GM18951 (cell line): ENCODE measurements at regions not wholly inside any gene's neighbourhood (a gene's known extent, or its start where the extent isn't known, plus 50 kb on each side); places are given as distances from the start of the nearest gene placed in this dataset.
"Not testable (repeated sequence)": the region's sequence is repeated elsewhere in the genome, so short reads cannot be mapped to it uniquely, and the experiment has no call there.

Experiments
- POLR2A ChIP-seq: IDR thresholded peaks from 4 replicates; pipeline ENCODE4 v1.6.1; 2011; ENCODE audit warnings: mild to moderate bottlenecking; ENCODE audit not compliant: insufficient read length, insufficient read depth; ENCODE audit errors: extremely low read depth
- in situ Hi-C: fragments of 300-500 bp; cut with MboI; formaldehyde crosslinking; loops from one replicate; pipeline ENCODE4 v1.12.0; 2022; ENCODE audit warnings: low sequenced_read_pairs, mixed read lengths, inconsistent platforms; ENCODE audit not compliant: unreplicated experiment

GRCh38 chr15:96959501-96959900, 629.0 kb downstream of the NR2F2 start:
- in situ Hi-C loops: no loop called here
- no peak for TF ChIP-seq POLR2A

GRCh38 chr15:96960711-96961480, 630.4 kb downstream of the NR2F2 start:
- TF ChIP-seq POLR2A: no peak
- in situ Hi-C loops: no loop called here

GRCh38 chr15:96966554-96966953, 636.1 kb downstream of the NR2F2 start:
- in situ Hi-C loops: no loop called here
- no peak for TF ChIP-seq POLR2A

GRCh38 chr15:96969732-96970710, 639.5 kb downstream of the NR2F2 start:
- no peak for TF ChIP-seq POLR2A
- in situ Hi-C loops: no loop called here

GRCh38 chr15:96972201-96972600, 641.7 kb downstream of the NR2F2 start:
- TF ChIP-seq POLR2A: no peak
- in situ Hi-C loops: no loop called here

GRCh38 chr15:96974761-96975160, 644.3 kb downstream of the NR2F2 start:
- TF ChIP-seq POLR2A: no peak
- in situ Hi-C loops: no loop called here

GRCh38 chr15:96977886-96978285, 647.4 kb downstream of the NR2F2 start:
- in situ Hi-C loops: no loop called here
- TF ChIP-seq POLR2A: no peak

GRCh38 chr15:96978937-96979473, 648.5 kb downstream of the NR2F2 start:
- in situ Hi-C loops: no loop called here

GRCh38 chr15:96984121-96984671, 653.7 kb downstream of the NR2F2 start:
- in situ Hi-C loops: not testable (repeated sequence)

More at GRCh38 chr15:96978937-96979473, 648.5 kb downstream of the NR2F2 start:
- TF ChIP-seq POLR2A: no peak

GRCh38 chr15:96992817-96993216, 662.3 kb downstream of the NR2F2 start:
- no peak for TF ChIP-seq POLR2A
- in situ Hi-C loops: no loop called here

GRCh38 chr15:96997538-96997937, 667.0 kb downstream of the NR2F2 start:
- in situ Hi-C loops: no loop called here
- TF ChIP-seq POLR2A: no peak

GRCh38 chr15:97009031-97009431, 678.5 kb downstream of the NR2F2 start:
- TF ChIP-seq POLR2A: no peak
- in situ Hi-C loops: no loop called here

GRCh38 chr15:97012986-97013385, 682.5 kb downstream of the NR2F2 start:
- TF ChIP-seq POLR2A: no peak
- in situ Hi-C loops: no loop called here

GRCh38 chr15:97013491-97013890, 683.0 kb downstream of the NR2F2 start:
- TF ChIP-seq POLR2A: no peak
- in situ Hi-C loops: no loop called here

GRCh38 chr15:97014001-97014400, 683.5 kb downstream of the NR2F2 start:
- in situ Hi-C loops: no loop called here

More at GRCh38 chr15:97014001-97014400, 683.5 kb downstream of the NR2F2 start:
- no peak for TF ChIP-seq POLR2A
